ENCODE measurements at regions not wholly inside any gene's neighbourhood (a gene's known extent, or its start where the extent isn't known, plus 50 kb on each side); places are given as distances from the start of the nearest gene placed in this dataset.

- TF ChIP-seq CTCF (IDR thresholded peaks at IDR 0.05) (no peak), EP300 (IDR thresholded peaks at IDR 0.05; ENCODE audit: low read depth) (no peak), POLR2A (IDR thresholded peaks at IDR 0.05) (no peak)
These were observed 265.1 kb downstream of the FAM76B start for GRCh38 chr11:95524314-95525036.

Measured in transverse colon (tissue), 3 donors.